ENCODE measurements at regions not wholly inside any gene's neighbourhood (a gene's known extent, or its start where the extent isn't known, plus 50 kb on each side); places are given as distances from the start of the nearest gene placed in this dataset.

- TF ChIP-seq CTCF (conservative IDR thresholded peaks at IDR 0.05 in 1 of 2, IDR thresholded peaks at IDR 0.05 in 1 of 2; ENCODE audit: extremely low read depth in 1 of 2, insufficient read depth in 1 of 2, low read depth in 1 of 2, low read length in 2 of 2) (no peak), EZH2 (IDR thresholded peaks at IDR 0.05; ENCODE audit: borderline replicate concordance, low read length) (no peak)
Measured at GRCh38 chr16:54477714-54478113, 191.1 kb upstream of the IRX3 start.
